ENCODE measurements at regions not wholly inside any gene's neighbourhood (a gene's known extent, or its start where the extent isn't known, plus 50 kb on each side); places are given as distances from the start of the nearest gene placed in this dataset.

- TF ChIP-seq CTCF (IDR thresholded peaks at IDR 0.05) (no peak), POLR2A (IDR thresholded peaks at IDR 0.05) (no peak)
These were observed 528.2 kb downstream of the HDGFL1 start for GRCh38 chr6:23097566-23097965.
